IPS DF 6.9 (cell line): ENCODE measurements at regions not wholly inside any gene's neighbourhood (a gene's known extent, or its start where the extent isn't known, plus 50 kb on each side); places are given as distances from the start of the nearest gene placed in this dataset.

Experiments used
- DNase-seq: peaks from one replicate; pipeline ENCODE4 v3.0.0-alpha.2; 2013; ENCODE audit warnings: low read depth, low spot score
- H3K27ac ChIP-seq: one replicate; pipeline ENCODE4 v1.5.1; 2013; ENCODE audit warnings: low read length, control low read depth
- H3K27me3 ChIP-seq: 2 replicates; pipeline ENCODE4 v1.6.1; 2013; ENCODE audit warnings: mild to moderate bottlenecking, low read length; ENCODE audit not compliant: control insufficient read depth, insufficient read depth
- H3K36me3 ChIP-seq: 2 replicates; pipeline ENCODE4 v1.6.1; 2013; ENCODE audit warnings: low read length; ENCODE audit not compliant: control insufficient read depth, insufficient read depth
- H3K4me1 ChIP-seq: 2 replicates; pipeline ENCODE4 v1.6.1; 2013; ENCODE audit warnings: low read length; ENCODE audit not compliant: control insufficient read depth, insufficient read depth
- H3K4me3 ChIP-seq: 2 replicates; pipeline ENCODE4 v1.5.1; 2013; ENCODE audit warnings: mild to moderate bottlenecking, low read length
- H3K9me3 ChIP-seq: 2 replicates; pipeline ENCODE4 v1.6.1; 2013; ENCODE audit warnings: low read length, inconsistent platforms; ENCODE audit not compliant: control insufficient read depth, insufficient read depth
- WGBS: extraction: QIAGEN DNeasy Blood & Tissue Kit; methylation state at CpG from one replicate; pipeline ENCODE4 v1.1.7; 2013; ENCODE audit warnings: mixed read lengths, missing lambda C conversion rate; ENCODE audit not compliant: insufficient read length, insufficient coverage; 5-methylcytosine and 5-hydroxymethylcytosine counted together

DNA sequence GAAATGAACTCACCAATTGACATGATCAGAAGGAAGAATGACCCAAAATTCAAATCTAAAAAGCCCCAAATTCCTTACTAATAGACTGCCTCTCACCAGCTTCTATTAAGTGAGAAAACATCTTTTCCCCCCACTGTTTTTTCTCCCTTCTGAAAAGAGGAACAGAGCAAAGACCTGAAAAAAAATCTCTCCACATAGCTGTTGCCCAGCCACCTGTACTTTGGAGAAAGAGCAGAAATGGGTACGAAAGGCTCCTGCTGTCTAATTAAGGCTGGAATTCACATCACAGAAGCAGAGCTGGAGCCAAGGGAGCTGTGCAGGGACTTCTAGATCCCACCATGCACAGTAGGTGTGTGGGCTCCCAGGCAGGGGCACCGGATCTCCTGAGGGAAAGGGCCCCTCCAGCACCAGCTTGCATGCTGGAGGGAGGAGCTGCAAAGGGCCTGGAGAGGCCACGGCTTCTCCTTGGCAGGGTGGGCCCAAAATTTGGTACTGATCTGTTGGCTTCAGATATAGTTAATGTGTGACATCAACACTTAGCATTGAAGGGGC, 73.2 kb upstream of the DUSP22 start:
- Histone ChIP-seq H3K4me3 (no peak overlapping the region), H3K4me1 (peaks cover 4% of the 10 kb centered on the region), H3K27ac (no peak overlapping the region), H3K27me3 (no peaks in the 10 kb centered on the region), H3K9me3 (no peaks in the 10 kb centered on the region), H3K36me3 (no peaks in the 10 kb centered on the region)
- DNase-seq = no peak
- no CpG with 5 or more reads among the region's 3 CpGs for WGBS

DNA sequence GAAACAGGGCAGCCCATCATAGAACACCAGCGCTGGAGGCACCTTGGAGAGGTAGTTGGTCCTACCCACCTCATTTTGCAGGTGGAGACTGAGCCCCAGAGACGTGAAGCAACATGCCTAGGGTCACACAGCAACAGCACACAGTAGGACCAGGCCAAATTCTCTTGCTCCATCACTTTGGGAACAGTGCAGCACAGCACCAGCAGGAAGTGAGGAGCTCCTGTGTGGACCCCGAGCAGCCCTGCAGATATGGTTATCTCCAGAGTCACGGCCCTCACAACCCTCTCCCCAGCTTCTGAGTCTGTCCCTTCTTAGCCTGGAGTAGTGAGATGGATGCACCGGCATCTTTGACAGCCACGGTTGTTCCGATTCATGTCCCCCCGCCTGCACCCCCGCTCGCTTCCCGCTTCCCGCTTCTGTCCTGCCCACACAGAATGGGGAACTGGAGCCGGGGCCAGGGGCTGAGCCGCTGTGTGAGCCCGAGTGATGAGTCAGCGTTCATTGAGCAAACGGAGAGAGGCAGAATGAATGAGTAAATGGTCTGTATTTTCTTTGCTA, 72.6 kb upstream of the DUSP22 start:
- WGBS = no CpG with 5 or more reads among the region's 17 CpGs
- no peaks in the 10 kb centered on the region for H3K9me3 ChIP-seq
- H3K36me3 ChIP-seq = no peaks in the 10 kb centered on the region
- H3K27me3 ChIP-seq = no peaks in the 10 kb centered on the region
- H3K4me1 ChIP-seq = peaks cover 4% of the 10 kb centered on the region
- no peak overlapping the region for H3K27ac ChIP-seq
- no peak overlapping the region for H3K4me3 ChIP-seq
- no peak for DNase-seq

DNA sequence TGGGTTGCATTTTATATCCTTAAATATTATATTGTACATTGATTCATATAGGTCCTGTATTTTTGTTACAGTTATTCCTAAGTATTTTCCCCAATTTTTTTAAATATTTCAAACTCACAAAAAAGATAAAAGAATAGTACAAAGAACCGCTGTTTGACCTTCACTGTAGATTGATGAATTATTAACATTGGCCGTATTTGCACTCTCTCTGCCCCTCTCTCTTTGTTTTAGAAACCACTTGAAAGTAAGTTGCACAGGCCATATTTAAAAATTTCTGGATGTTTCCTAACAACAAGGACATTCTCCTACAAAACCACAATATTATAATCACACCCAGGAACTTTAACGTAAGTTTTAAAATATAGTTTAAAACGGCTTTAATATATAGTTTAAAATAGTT, 72.0 kb upstream of the DUSP22 start:
- no peak for DNase-seq
- H3K4me3 ChIP-seq = no peak overlapping the region
- H3K27ac ChIP-seq = no peak overlapping the region
- WGBS = 100% methylated on average over 2 of the region's 4 CpGs
- H3K9me3 ChIP-seq = no peaks in the 10 kb centered on the region
- no peaks in the 10 kb centered on the region for H3K36me3 ChIP-seq
- peaks cover 4% of the 10 kb centered on the region for H3K4me1 ChIP-seq
- H3K27me3 ChIP-seq = no peaks in the 10 kb centered on the region

DNA sequence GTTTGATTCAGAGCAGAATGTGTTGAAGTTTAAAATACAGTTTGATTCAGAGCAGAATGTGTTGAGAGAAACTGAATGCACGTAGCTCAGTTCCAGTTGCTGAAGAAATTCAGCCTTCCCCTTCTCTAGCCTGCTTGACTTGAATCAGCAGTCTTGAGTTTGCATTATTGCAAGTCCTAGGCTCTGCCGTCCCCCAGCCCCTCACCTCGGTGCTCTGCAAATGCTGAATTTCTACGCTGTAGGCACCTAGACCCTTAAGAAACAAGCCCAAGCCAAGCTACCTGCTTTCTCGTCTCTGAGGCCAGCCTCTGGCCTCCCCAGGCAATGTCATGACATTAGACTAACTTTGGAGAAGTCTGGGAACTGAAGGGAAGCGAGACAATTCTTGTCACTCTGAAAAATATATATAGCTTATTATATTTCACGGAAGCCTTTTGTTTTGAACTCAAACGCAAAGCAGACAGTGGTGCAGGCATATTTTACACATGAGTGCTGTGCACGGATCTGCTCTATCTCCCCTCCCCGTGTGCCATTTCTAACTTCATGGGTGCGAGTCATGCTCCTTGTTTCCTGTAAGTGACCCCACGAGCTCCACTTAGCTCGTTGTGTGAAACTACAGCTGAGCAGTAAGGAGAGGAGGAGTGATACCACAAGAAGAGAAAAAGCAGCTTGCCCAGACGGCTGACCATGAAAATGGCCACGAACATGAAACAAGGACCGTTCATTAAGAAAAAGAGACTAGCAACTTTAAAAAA, 71.4 kb upstream of the DUSP22 start:
- Histone ChIP-seq H3K36me3 (no peaks in the 10 kb centered on the region), H3K4me1 (peaks cover 4% of the 10 kb centered on the region), H3K9me3 (no peaks in the 10 kb centered on the region), H3K4me3 (no peak overlapping the region), H3K27me3 (no peaks in the 10 kb centered on the region), H3K27ac (no peak overlapping the region)
- no peak for DNase-seq
- no CpG with 5 or more reads among the region's 16 CpGs for WGBS

DNA sequence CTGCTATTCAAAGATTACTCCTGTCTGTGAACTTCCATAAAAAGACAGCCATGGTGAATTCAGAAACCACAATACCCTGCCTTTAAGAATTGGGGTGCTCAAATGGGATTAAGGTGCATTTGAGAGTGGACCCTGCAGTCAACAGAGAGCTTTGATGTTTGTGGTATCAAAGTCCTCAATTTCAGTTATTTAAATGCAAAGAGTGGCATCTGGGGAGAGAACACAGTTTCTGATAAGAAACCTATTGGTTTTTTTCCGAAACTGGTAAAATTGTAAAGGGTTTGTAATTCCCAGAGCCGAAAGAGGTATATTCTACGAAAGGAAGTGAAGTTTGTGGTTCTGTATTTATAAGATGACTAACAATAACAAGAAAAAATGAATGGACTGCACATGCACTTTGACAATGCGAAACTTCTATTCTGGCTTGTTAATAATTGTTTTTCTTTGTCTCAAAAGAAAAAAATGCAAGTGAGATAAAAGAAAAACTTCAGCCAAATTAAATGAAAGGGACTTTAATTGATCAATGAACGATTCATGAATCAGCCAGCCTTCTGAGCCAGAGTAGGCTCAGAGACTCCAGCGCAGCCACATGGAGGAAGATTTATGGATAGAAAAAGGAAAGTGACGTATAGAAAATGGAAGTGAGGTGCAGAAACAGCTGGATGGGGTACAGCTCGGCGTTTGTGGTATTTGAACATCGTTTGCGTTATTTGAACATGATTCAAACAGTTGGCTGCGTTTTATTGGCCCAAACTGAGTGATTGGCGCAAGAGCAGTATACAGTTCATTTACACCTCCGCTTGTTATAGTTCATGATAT, 70.5 kb upstream of the DUSP22 start:
- WGBS = 100% methylated on average over 4 of the region's 14 CpGs
- no peaks in the 10 kb centered on the region for H3K9me3 ChIP-seq
- no peak overlapping the region for H3K27ac ChIP-seq
- peaks cover 4% of the 10 kb centered on the region for H3K4me1 ChIP-seq
- DNase-seq = no peak
- H3K4me3 ChIP-seq = no peak overlapping the region
- H3K36me3 ChIP-seq = no peaks in the 10 kb centered on the region
- H3K27me3 ChIP-seq = no peaks in the 10 kb centered on the region

DNA sequence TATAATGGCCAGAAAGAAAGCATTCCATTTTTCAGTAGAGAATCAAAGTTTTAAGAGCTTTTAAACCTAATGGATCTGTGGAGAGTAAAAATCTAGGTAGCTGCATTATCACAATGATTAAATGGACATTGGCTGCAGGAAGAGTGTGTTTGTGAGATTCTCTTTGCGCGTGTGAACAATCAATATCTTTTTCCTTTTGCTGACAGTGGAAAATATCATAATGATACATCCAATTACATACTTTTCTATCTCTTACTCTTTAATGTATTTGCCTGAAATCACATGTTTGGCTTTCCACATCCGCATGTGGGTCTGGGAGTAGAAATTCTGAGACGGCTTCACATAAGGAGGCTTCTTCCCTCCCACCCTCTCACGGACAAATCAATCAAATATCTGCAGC, 69.8 kb upstream of the DUSP22 start:
- no peaks in the 10 kb centered on the region for H3K27me3 ChIP-seq
- no peak overlapping the region for H3K27ac ChIP-seq
- no peak overlapping the region for H3K4me3 ChIP-seq
- WGBS = no CpG with 5 or more reads among the region's 5 CpGs
- no peaks in the 10 kb centered on the region for H3K9me3 ChIP-seq
- H3K4me1 ChIP-seq = peaks cover 4% of the 10 kb centered on the region
- no peaks in the 10 kb centered on the region for H3K36me3 ChIP-seq
- DNase-seq = no peak

DNA sequence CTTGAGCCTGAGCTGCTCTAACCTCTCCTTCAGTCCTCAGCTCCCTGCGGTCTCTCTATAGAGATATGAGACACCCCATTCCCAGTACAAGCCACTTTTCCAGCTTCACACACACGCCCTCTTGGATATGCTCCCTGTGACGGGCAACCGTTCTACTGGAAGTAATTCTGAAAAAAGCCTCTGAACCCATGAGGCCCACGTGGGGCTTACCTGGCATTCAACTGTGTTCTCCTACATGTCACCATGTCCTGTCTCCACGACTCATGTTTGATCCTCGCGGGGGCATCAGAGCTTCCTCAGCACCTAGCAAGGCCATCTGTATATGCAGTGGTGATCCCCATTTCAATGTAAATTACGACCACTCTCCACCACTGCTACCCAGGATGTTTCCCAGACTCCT, 69.2 kb upstream of the DUSP22 start:
- Histone ChIP-seq H3K4me1 (peaks cover 4% of the 10 kb centered on the region), H3K9me3 (no peaks in the 10 kb centered on the region), H3K36me3 (no peaks in the 10 kb centered on the region), H3K4me3 (no peak overlapping the region), H3K27ac (no peak overlapping the region), H3K27me3 (no peaks in the 10 kb centered on the region)
- no CpG with 5 or more reads among the region's 9 CpGs for WGBS
- no peak for DNase-seq

DNA sequence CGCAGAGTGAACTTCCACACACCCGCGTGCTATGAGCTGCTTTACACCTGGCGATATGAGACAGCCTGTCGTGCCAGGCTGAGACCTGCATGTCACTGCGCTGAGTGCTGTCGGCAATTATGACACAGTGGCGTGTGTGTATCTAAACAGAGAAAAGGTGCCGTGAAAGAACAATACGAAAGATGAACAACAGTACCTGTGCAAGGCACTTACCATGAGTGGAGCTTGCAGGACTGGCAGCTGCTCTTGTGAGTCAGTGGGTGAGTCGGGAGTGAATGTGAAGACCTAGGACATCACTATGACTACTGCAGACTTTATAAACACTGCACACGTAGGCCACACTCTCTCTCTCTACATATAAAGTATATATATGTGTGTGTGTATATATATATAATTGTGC, 68.5 kb upstream of the DUSP22 start:
- Histone ChIP-seq H3K4me1 (peaks cover 4% of the 10 kb centered on the region), H3K4me3 (no peak overlapping the region), H3K36me3 (no peaks in the 10 kb centered on the region), H3K27ac (no peak overlapping the region), H3K27me3 (no peaks in the 10 kb centered on the region), H3K9me3 (no peaks in the 10 kb centered on the region)
- no peak for DNase-seq
- WGBS = no CpG with 5 or more reads among the region's 12 CpGs

DNA sequence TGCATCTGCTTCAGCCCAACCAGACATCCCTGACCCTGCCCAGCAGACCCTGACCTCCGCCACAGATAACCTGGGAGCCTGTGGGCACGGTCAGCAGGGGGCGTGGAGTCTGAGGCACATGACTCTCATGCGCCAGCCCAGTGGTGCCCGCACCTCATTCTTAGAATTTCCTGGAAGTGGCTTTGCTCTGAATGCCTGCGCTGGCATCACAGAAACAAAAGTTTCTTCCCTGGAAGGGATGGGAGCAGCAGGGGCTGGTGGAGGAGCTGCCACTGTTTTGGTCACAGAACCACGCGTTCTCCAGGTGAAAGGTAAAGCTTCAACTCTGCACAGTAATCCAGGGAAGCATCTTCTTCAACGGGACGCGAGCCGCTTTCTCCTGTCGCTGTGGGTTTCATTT, 67.9 kb upstream of the DUSP22 start:
- peaks cover 4% of the 10 kb centered on the region for H3K4me1 ChIP-seq
- no peak for DNase-seq

DNA sequence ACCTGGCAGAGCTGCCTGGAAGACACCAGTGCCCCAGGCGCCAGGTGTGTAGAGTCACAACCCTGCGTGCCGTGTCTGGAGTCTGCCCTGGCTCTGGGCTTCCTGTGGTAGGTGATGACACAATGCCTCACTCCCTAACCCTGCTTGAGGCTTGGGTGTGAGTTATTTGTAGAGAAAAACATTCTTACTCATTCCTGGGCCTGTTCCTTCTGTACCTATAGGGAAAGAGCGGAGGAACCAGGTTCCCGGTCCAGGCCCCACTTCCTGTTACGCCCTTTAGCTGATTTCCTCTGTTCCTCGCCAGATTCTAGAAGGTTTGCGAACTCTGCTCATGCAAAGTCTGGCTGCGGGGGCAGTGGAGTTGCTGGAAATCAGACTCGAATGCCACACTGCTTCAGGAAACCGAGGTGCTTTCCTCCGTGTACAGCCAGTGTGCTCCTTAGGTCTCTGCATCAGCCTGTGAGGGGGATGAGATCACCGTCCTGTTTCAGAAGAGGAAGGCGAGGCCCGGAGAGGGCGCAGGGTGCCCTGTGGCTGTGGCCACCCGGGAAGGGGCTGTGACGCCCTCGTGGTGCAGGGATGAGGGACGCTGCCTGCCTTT, 67.1 kb upstream of the DUSP22 start:
- H3K27me3 ChIP-seq = no peaks in the 10 kb centered on the region
- H3K4me1 ChIP-seq = peaks cover 4% of the 10 kb centered on the region
- no peak overlapping the region for H3K27ac ChIP-seq
- H3K4me3 ChIP-seq = no peak overlapping the region
- DNase-seq = no peak
- no CpG with 5 or more reads among the region's 20 CpGs for WGBS
- H3K9me3 ChIP-seq = no peaks in the 10 kb centered on the region
- H3K36me3 ChIP-seq = no peaks in the 10 kb centered on the region

More for the DNA sequence above, 67.9 kb upstream of the DUSP22 start:
- no peaks in the 10 kb centered on the region for H3K9me3 ChIP-seq
- H3K36me3 ChIP-seq = no peaks in the 10 kb centered on the region
- no peaks in the 10 kb centered on the region for H3K27me3 ChIP-seq
- no peak overlapping the region for H3K4me3 ChIP-seq
- no CpG with 5 or more reads among the region's 13 CpGs for WGBS
- H3K27ac ChIP-seq = no peak overlapping the region
